ENCODE measurements at regions not wholly inside any gene's neighbourhood (a gene's known extent, or its start where the extent isn't known, plus 50 kb on each side); places are given as distances from the start of the nearest gene placed in this dataset.

DNA sequence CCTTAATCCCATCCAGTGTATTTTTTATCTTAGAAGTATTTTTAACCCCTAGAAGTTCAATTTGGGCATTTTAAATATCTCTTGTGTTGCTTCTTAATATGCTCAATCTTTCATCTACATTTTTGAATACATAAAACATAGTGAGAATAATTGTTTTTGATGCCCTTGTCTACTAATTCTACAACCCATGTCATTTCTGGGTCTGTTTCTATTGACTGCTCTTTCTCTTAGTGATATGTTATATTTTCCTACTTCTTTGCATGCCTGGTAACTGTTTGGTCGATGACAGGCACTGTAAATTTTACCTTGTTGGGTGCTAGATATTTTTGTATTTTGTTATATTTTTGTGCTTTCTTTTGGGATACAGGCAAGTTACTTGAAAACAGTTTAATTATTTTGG, 56.3 kb downstream of the CYTL1 start:
- intact Hi-C loops (cut with DNase I), result no loop called here
- Histone ChIP-seq H3K27ac (no peak overlapping the region), H3K9me3 (peaks cover 29% of the 10 kb centered on the region), H3K4me3 (no peak overlapping the region), H3K4me1 (no peaks in the 10 kb centered on the region), H3K27me3 (ENCODE audit: insufficient read depth in 3 of 3, low read length in 2 of 3) (no peaks in the 10 kb centered on the region), H3K36me3 (ENCODE audit: insufficient read depth in 1 of 2, low read depth in 1 of 2) (no peaks in the 10 kb centered on the region)
- TF ChIP-seq, protein P1, sequence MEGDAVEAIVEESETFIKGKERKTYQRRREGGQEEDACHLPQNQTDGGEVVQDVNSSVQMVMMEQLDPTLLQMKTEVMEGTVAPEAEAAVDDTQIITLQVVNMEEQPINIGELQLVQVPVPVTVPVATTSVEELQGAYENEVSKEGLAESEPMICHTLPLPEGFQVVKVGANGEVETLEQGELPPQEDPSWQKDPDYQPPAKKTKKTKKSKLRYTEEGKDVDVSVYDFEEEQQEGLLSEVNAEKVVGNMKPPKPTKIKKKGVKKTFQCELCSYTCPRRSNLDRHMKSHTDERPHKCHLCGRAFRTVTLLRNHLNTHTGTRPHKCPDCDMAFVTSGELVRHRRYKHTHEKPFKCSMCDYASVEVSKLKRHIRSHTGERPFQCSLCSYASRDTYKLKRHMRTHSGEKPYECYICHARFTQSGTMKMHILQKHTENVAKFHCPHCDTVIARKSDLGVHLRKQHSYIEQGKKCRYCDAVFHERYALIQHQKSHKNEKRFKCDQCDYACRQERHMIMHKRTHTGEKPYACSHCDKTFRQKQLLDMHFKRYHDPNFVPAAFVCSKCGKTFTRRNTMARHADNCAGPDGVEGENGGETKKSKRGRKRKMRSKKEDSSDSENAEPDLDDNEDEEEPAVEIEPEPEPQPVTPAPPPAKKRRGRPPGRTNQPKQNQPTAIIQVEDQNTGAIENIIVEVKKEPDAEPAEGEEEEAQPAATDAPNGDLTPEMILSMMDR (IDR thresholded peaks at IDR 0.05), result no peak
- ATAC-seq, result no peak
- 39 to 53% (median 47%) methylated on average over 1 of the region's 1 CpG for WGBS, 3 donors
- DNase-seq, result no peak

Data from psoas muscle (tissue), 7 donors.